GM23338 (cell line): ENCODE measurements at regions not wholly inside any gene's neighbourhood (a gene's known extent, or its start where the extent isn't known, plus 50 kb on each side); places are given as distances from the start of the nearest gene placed in this dataset.

Experiments
- ATAC-seq: fragments of 200-7000 bp; cut with Tn5 transposase; 3 replicates; pipeline ENCODE4 v1.9.1; 2020
- DNase-seq: peaks from one replicate; pipeline ENCODE4 v3.0.0-alpha.2; 2015; ENCODE audit warnings: low spot score
- H2AFZ ChIP-seq: fragments of 200-600 bp; sonication (generic); 2 replicates; pipeline ENCODE4 v1.8.0; 2016; ENCODE audit warnings: antibody characterized with exemption, mild to moderate bottlenecking, moderate library complexity
- H3F3A ChIP-seq: fragments of 200-600 bp; sonication (generic); replicated peaks from 2 replicates; pipeline ENCODE4 v1.8.0; 2017; ENCODE audit warnings: antibody characterized with exemption, mixed run types, low read depth
- H3K27ac ChIP-seq: fragments of 200-600 bp; sonication (generic); 2 replicates; pipeline ENCODE4 v1.6.1; 2016; ENCODE audit warnings: low read depth
- H3K27me3 ChIP-seq: fragments of 200-600 bp; sonication (generic); 2 replicates; pipeline ENCODE4 v1.8.0; 2016; ENCODE audit warnings: mild to moderate bottlenecking, mixed run types, moderate library complexity; ENCODE audit not compliant: insufficient read depth
- H3K36me3 ChIP-seq: fragments of 200-600 bp; sonication (generic); 2 replicates; pipeline ENCODE4 v1.8.0; 2016; ENCODE audit warnings: mild to moderate bottlenecking; ENCODE audit not compliant: insufficient read depth
- H3K4me1 ChIP-seq: fragments of 200-600 bp; sonication (generic); 2 replicates; pipeline ENCODE4 v1.8.0; 2016; ENCODE audit warnings: mild to moderate bottlenecking, moderate library complexity; ENCODE audit not compliant: insufficient read depth
- H3K4me2 ChIP-seq: fragments of 200-600 bp; sonication (generic); 2 replicates; pipeline ENCODE4 v1.7.1; 2017; ENCODE audit warnings: mixed run types
- H3K4me3 ChIP-seq: fragments of 200-600 bp; sonication (generic); 2 replicates; pipeline ENCODE4 v1.6.1; 2016; ENCODE audit warnings: mixed run types
- H3K79me2 ChIP-seq: fragments of 200-600 bp; sonication (generic); replicated peaks from 2 replicates; pipeline ENCODE4 v1.8.0; 2017; ENCODE audit warnings: mild to moderate bottlenecking; ENCODE audit not compliant: insufficient read depth
- H3K9me2 ChIP-seq: fragments of 200-600 bp; sonication (generic); 2 replicates; pipeline ENCODE4 v1.8.0; 2017; ENCODE audit not compliant: insufficient read depth
- H4K20me1 ChIP-seq: fragments of 200-600 bp; sonication (generic); replicated peaks from 2 replicates; pipeline ENCODE4 v1.8.0; 2017; ENCODE audit warnings: mild to moderate bottlenecking; ENCODE audit not compliant: insufficient read depth
- H3K27ac Mint-ChIP-seq: 2 replicates; pipeline ENCODE4 v1.8.0; 2020; ENCODE audit warnings: inconsistent platforms, mild to moderate bottlenecking, moderate library complexity, mixed read lengths
- H3K27me3 Mint-ChIP-seq: 3 replicates; pipeline ENCODE4 v1.8.0; 2022; ENCODE audit warnings: low read depth, mild to moderate bottlenecking, moderate library complexity, mixed read lengths, inconsistent platforms; ENCODE audit not compliant: insufficient read depth, poor library complexity
- H3K36me3 Mint-ChIP-seq: 3 replicates; pipeline ENCODE4 v1.8.0; 2021; ENCODE audit warnings: low read depth, mild to moderate bottlenecking, inconsistent platforms, moderate library complexity, mixed read lengths
- H3K4me1 Mint-ChIP-seq: 3 replicates; pipeline ENCODE4 v1.8.0; 2020; ENCODE audit warnings: mild to moderate bottlenecking, inconsistent platforms, mixed read lengths
- H3K4me3 Mint-ChIP-seq: 3 replicates; pipeline ENCODE4 v1.8.0; 2021; ENCODE audit warnings: moderate library complexity, mild to moderate bottlenecking, inconsistent platforms, mixed read lengths
- H3K9me3 Mint-ChIP-seq: 3 replicates; pipeline ENCODE4 v1.8.0; 2020; ENCODE audit warnings: moderate library complexity, mild to moderate bottlenecking, inconsistent platforms, mixed read lengths
- ETS1 ChIP-seq: IDR thresholded peaks from 2 replicates; pipeline ENCODE4 v1.6.1; 2016; ENCODE audit warnings: antibody characterized with exemption
- REST ChIP-seq: IDR thresholded peaks from one replicate; pipeline ENCODE4 v1.6.1; 2018; ENCODE audit warnings: antibody characterized with exemption; ENCODE audit not compliant: unreplicated experiment
- TF ChIP-seq, protein P1 (sequence below): fragments of 250-450 bp; sonication (Bioruptor Pico); IDR thresholded peaks from 2 replicates; pipeline ENCODE4 v1.5.0; 2020; ENCODE audit warnings: mild to moderate bottlenecking, moderate library complexity

DNA sequence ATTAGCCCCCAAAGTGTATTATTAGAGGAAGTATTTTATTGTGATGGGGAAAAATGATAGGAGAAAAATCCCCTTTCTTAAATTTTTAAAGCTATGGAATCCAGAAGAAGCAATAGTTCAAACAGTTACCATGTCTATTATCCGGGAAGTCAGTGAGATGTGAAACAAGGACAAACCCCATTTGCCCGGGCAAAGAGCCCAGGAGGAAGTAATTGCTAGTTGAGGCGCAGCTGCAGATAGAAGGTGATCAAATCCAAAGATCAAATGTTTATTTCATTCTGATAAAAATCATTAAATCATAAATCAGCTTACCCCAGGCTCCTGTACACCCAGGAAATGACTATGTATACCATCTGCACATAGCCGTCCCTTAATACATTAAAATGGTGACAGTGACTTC is 204.0 kb upstream of the CRBN start:
- Mint-ChIP-seq H3K36me3 (peaks cover 29% of the 10 kb centered on the region), H3K27ac (no peak overlapping the region), H3K4me1 (no peaks in the 10 kb centered on the region), H3K9me3 (peaks cover 89% of the 10 kb centered on the region), H3K27me3 (no peaks in the 10 kb centered on the region), H3K4me3 (no peak overlapping the region)
- TF ChIP-seq REST, result no peak
- TF ChIP-seq ETS1, result no peak
- TF ChIP-seq, protein P1, sequence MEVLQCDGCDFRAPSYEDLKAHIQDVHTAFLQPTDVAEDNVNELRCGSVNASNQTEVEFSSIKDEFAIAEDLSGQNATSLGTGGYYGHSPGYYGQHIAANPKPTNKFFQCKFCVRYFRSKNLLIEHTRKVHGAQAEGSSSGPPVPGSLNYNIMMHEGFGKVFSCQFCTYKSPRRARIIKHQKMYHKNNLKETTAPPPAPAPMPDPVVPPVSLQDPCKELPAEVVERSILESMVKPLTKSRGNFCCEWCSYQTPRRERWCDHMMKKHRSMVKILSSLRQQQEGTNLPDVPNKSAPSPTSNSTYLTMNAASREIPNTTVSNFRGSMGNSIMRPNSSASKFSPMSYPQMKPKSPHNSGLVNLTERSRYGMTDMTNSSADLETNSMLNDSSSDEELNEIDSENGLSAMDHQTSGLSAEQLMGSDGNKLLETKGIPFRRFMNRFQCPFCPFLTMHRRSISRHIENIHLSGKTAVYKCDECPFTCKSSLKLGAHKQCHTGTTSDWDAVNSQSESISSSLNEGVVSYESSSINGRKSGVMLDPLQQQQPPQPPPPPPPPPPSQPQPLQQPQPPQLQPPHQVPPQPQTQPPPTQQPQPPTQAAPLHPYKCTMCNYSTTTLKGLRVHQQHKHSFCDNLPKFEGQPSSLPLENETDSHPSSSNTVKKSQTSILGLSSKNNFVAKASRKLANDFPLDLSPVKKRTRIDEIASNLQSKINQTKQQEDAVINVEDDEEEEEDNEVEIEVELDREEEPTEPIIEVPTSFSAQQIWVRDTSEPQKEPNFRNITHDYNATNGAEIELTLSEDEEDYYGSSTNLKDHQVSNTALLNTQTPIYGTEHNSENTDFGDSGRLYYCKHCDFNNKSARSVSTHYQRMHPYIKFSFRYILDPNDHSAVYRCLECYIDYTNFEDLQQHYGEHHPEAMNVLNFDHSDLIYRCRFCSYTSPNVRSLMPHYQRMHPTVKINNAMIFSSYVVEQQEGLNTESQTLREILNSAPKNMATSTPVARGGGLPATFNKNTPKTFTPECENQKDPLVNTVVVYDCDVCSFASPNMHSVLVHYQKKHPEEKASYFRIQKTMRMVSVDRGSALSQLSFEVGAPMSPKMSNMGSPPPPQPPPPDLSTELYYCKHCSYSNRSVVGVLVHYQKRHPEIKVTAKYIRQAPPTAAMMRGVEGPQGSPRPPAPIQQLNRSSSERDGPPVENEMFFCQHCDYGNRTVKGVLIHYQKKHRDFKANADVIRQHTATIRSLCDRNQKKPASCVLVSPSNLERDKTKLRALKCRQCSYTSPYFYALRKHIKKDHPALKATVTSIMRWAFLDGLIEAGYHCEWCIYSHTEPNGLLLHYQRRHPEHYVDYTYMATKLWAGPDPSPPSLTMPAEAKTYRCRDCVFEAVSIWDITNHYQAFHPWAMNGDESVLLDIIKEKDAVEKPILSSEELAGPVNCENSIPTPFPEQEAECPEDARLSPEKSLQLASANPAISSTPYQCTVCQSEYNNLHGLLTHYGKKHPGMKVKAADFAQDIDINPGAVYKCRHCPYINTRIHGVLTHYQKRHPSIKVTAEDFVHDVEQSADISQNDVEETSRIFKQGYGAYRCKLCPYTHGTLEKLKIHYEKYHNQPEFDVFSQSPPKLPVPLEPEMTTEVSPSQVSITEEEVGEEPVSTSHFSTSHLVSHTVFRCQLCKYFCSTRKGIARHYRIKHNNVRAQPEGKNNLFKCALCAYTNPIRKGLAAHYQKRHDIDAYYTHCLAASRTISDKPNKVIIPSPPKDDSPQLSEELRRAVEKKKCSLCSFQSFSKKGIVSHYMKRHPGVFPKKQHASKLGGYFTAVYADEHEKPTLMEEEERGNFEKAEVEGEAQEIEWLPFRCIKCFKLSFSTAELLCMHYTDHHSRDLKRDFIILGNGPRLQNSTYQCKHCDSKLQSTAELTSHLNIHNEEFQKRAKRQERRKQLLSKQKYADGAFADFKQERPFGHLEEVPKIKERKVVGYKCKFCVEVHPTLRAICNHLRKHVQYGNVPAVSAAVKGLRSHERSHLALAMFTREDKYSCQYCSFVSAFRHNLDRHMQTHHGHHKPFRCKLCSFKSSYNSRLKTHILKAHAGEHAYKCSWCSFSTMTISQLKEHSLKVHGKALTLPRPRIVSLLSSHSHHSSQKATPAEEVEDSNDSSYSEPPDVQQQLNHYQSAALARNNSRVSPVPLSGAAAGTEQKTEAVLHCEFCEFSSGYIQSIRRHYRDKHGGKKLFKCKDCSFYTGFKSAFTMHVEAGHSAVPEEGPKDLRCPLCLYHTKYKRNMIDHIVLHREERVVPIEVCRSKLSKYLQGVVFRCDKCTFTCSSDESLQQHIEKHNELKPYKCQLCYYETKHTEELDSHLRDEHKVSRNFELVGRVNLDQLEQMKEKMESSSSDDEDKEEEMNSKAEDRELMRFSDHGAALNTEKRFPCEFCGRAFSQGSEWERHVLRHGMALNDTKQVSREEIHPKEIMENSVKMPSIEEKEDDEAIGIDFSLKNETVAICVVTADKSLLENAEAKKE (CRISPR knock-in tag), result no peak
- Histone ChIP-seq H3K27me3 (no peaks in the 10 kb centered on the region), H3K27ac (no peak overlapping the region), H3K79me2 (no peaks in the 10 kb centered on the region), H3K36me3 (no peaks in the 10 kb centered on the region; the same call in 1 of the 2 replicates), H3K9me2 (no peaks in the 10 kb centered on the region), H4K20me1 (no peaks in the 10 kb centered on the region), H3K4me1 (no peaks in the 10 kb centered on the region), H3K4me2 (no peak overlapping the region), H3F3A (no peaks in the 10 kb centered on the region), H3K4me3 (no peak overlapping the region), H2AFZ (no peak overlapping the region)
- no peak for DNase-seq
- ATAC-seq, result no peak
